Loucy (cell line): ENCODE measurements at regions not wholly inside any gene's neighbourhood (a gene's known extent, or its start where the extent isn't known, plus 50 kb on each side); places are given as distances from the start of the nearest gene placed in this dataset.

Source experiments
- H2AFZ ChIP-seq: fragments of 200-600 bp; sonication (generic); 2 replicates; pipeline ENCODE4 v1.6.0; 2016; ENCODE audit warnings: antibody characterized with exemption, mild to moderate bottlenecking, low read length, moderate library complexity
- H3F3A ChIP-seq: fragments of 200-600 bp; 2 replicates; pipeline ENCODE4 v1.6.0; 2016; ENCODE audit warnings: antibody characterized with exemption, low read depth, mild to moderate bottlenecking
- H3K27me3 ChIP-seq: fragments of 200-600 bp; sonication (generic); 2 replicates; pipeline ENCODE4 v1.6.1; 2014; ENCODE audit warnings: low read length, mild to moderate bottlenecking; ENCODE audit not compliant: insufficient read depth, poor library complexity, severe bottlenecking
- H3K36me3 ChIP-seq: fragments of 200-600 bp; sonication (generic); 2 replicates; pipeline ENCODE4 v1.6.1; 2016; ENCODE audit warnings: low read length; ENCODE audit not compliant: insufficient read depth
- H3K4me1 ChIP-seq: fragments of 200-600 bp; sonication (generic); 2 replicates; pipeline ENCODE4 v1.5.1; 2014; ENCODE audit warnings: low read length, mild to moderate bottlenecking; ENCODE audit not compliant: insufficient read depth, poor library complexity, severe bottlenecking
- H3K4me2 ChIP-seq: fragments of 200-600 bp; sonication (generic); 2 replicates; pipeline ENCODE4 v1.6.0; 2014; ENCODE audit warnings: antibody characterized with exemption, low read length, low read depth, mild to moderate bottlenecking; ENCODE audit not compliant: poor library complexity, severe bottlenecking
- H3K4me3 ChIP-seq: fragments of 200-600 bp; sonication (generic); 2 replicates; pipeline ENCODE4 v1.5.1; 2014; ENCODE audit warnings: low read length, mild to moderate bottlenecking, mixed read lengths; ENCODE audit not compliant: poor library complexity, severe bottlenecking
- H3K79me2 ChIP-seq: fragments of 200-600 bp; sonication (generic); 2 replicates; pipeline ENCODE4 v1.6.1; 2014; ENCODE audit warnings: low read length; ENCODE audit not compliant: insufficient read depth
- H3K9ac ChIP-seq: fragments of 200-600 bp; sonication (generic); 2 replicates; pipeline ENCODE4 v1.6.0; 2014; ENCODE audit warnings: mild to moderate bottlenecking, low read depth, low read length, moderate library complexity; ENCODE audit not compliant: poor library complexity, severe bottlenecking
- H3K9me2 ChIP-seq: fragments of 200-600 bp; sonication (generic); replicated peaks from 2 replicates; pipeline ENCODE4 v1.6.1; 2016; ENCODE audit warnings: low read depth, low read length, mixed read lengths
- H3K9me3 ChIP-seq: fragments of 200-600 bp; sonication (generic); 2 replicates; pipeline ENCODE4 v1.6.1; 2014; ENCODE audit warnings: mild to moderate bottlenecking, antibody characterized with exemption, low read length, low read depth; ENCODE audit not compliant: insufficient read depth
- H4K20me1 ChIP-seq: fragments of 200-600 bp; sonication (generic); 2 replicates; pipeline ENCODE4 v1.6.0; 2014; ENCODE audit warnings: antibody characterized with exemption, low read length, mild to moderate bottlenecking; ENCODE audit not compliant: insufficient read depth, poor library complexity, severe bottlenecking
- CTCF ChIP-seq: fragments of 200-600 bp; sonication (generic); conservative IDR thresholded peaks from 2 replicates; pipeline ENCODE4 v1.5.1; 2014; ENCODE audit warnings: mild to moderate bottlenecking, antibody characterized with exemption, low read length
- EZH2phosphoT487 ChIP-seq: fragments of 200-600 bp; IDR thresholded peaks from 2 replicates; pipeline ENCODE4 v1.6.1; 2018; ENCODE audit warnings: antibody characterized with exemption, mild to moderate bottlenecking, moderate library complexity, borderline replicate concordance

- no peaks in the 10 kb centered on the region for H3F3A ChIP-seq
- H3K27me3 ChIP-seq: no peaks in the 10 kb centered on the region
- no peak overlapping the region for H3K9ac ChIP-seq
- H4K20me1 ChIP-seq: no peaks in the 10 kb centered on the region
- H3K36me3 ChIP-seq: no peaks in the 10 kb centered on the region
- H3K79me2 ChIP-seq: no peaks in the 10 kb centered on the region
- no peaks in the 10 kb centered on the region for H3K4me1 ChIP-seq
- no peak overlapping the region for H2AFZ ChIP-seq
- TF ChIP-seq CTCF (no peak), EZH2phosphoT487 (no peak)
- H3K4me2 ChIP-seq: no peak overlapping the region
- H3K4me3 ChIP-seq: no peak overlapping the region
- no peaks in the 10 kb centered on the region for H3K9me3 ChIP-seq
- H3K9me2 ChIP-seq: no peaks in the 10 kb centered on the region
Measured at GRCh38 chr3:178907081-178907480, 164.5 kb downstream of the ZMAT3 start.

DNA sequence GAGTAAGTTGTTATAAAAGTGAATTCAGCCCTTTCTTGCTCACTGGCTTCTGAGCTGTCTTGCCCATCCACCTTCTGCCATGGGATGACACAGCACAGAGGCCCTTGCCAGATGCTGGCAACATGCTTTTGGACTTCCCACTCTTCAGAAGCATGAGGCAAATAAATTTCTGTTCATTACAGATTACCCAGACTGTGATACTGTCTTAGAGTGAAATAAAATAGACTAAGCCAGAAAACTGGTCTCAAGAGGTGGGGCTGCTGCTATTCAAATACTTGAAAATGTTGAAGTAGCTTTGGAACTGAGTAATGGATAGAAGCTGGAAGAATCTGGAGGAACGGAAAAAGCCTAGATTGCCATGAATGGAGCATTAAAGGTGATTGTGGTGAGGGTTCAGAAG, 170.4 kb downstream of the ZMAT3 start:
- Histone ChIP-seq H3K4me1 (no peaks in the 10 kb centered on the region), H3K4me3 (no peak overlapping the region), H2AFZ (no peak overlapping the region), H3K9ac (no peak overlapping the region), H3K4me2 (no peak overlapping the region), H3F3A (no peaks in the 10 kb centered on the region), H3K9me3 (no peaks in the 10 kb centered on the region), H4K20me1 (no peaks in the 10 kb centered on the region), H3K36me3 (no peaks in the 10 kb centered on the region), H3K79me2 (no peaks in the 10 kb centered on the region), H3K9me2 (no peaks in the 10 kb centered on the region), H3K27me3 (no peaks in the 10 kb centered on the region)
- TF ChIP-seq EZH2phosphoT487 (no peak), CTCF (no peak)

DNA sequence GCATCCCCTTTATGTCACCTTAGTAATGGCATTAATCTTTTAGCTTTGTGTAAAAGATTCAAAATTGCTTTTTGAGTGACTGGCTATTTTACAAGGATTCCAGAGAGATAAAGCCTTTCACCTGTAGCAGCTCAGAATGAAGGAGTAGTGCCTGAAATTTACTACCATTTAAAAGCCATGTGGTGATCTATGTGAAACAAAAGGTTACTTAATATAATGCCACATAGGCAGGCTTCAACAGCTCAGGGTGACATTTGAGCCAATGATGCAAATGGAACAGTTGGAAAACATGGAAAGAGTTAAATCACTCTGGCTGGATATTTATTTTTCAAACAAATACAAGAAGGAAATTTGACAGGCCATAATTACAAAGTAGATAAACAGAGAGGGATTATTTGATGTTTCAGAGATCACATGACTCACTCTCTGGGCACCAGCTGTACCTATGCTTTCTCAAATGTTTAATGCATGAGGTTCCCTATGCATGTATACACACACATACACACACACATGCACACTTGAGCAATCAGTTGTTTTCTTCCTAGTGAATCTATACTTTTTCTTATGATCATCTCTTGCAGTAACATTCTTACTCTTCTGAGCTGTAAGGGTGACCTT, 171.5 kb downstream of the ZMAT3 start:
- Histone ChIP-seq H3K79me2 (no peaks in the 10 kb centered on the region), H3K27me3 (no peaks in the 10 kb centered on the region), H3K4me1 (no peaks in the 10 kb centered on the region), H3K9me3 (no peaks in the 10 kb centered on the region), H2AFZ (no peak overlapping the region), H3K4me3 (no peak overlapping the region), H3K4me2 (no peak overlapping the region), H4K20me1 (no peaks in the 10 kb centered on the region), H3K9me2 (no peaks in the 10 kb centered on the region), H3K36me3 (no peaks in the 10 kb centered on the region), H3F3A (no peaks in the 10 kb centered on the region), H3K9ac (no peak overlapping the region)
- no peak for TF ChIP-seq EZH2phosphoT487
- TF ChIP-seq CTCF: no peak
